ENCODE measurements at regions not wholly inside any gene's neighbourhood (a gene's known extent, or its start where the extent isn't known, plus 50 kb on each side); places are given as distances from the start of the nearest gene placed in this dataset.

GRCh38 chr7:41612386-41612785 is 90.5 kb downstream of the INHBA start:
- Histone ChIP-seq H2BK120ac (replicated peaks; ENCODE audit: low read depth, low read length) (no peak overlapping the region), H2BK12ac (ENCODE audit: low read depth, low read length) (no peak overlapping the region), H3K4ac (replicated peaks; ENCODE audit: insufficient read length, low read depth, low read length) (no peak overlapping the region), H3K9ac (replicated peaks in 1 of 4; ENCODE audit: extremely low read depth in 1 of 4, low read depth in 3 of 4, low read length in 3 of 4) (no peak overlapping the region), H3K9me3 (ENCODE audit: insufficient read depth in 2 of 2, low read depth in 1 of 2, low read length in 1 of 2) (no peaks in the 10 kb centered on the region), H2BK15ac (ENCODE audit: low read length) (no peak overlapping the region), H3K23ac (ENCODE audit: insufficient read length) (no peak overlapping the region), H3K27ac (ENCODE audit: low read depth, low read length) (no peak overlapping the region), H2BK5ac (ENCODE audit: low read depth, low read length) (no peak overlapping the region), H3K36me3 (ENCODE audit: control insufficient read depth in 2 of 4, insufficient read depth in 4 of 4, low read length in 3 of 4) (no peaks in the 10 kb centered on the region), H3K4me3 (ENCODE audit: extremely low read depth in 1 of 4, insufficient read depth in 2 of 4, low read depth in 3 of 4, low read length in 4 of 4) (no peak overlapping the region), H3K18ac (ENCODE audit: extremely low read depth, low read length) (no peak overlapping the region), H4K91ac (replicated peaks; ENCODE audit: insufficient read length, low read length) (no peak overlapping the region), H2AK5ac (ENCODE audit: low read depth, low read length) (no peak overlapping the region), H4K8ac (ENCODE audit: extremely low read depth, insufficient read depth, low read length) (no peak overlapping the region), H3K27me3 (replicated peaks in 1 of 4; ENCODE audit: control insufficient read depth in 3 of 4, extremely low read depth in 1 of 4, insufficient read depth in 3 of 4, low read length in 3 of 4) (no peaks in the 10 kb centered on the region), H3K14ac (ENCODE audit: insufficient read length) (no peak overlapping the region), H3K56ac (replicated peaks; ENCODE audit: insufficient read length, low read depth, low read length) (no peak overlapping the region), H2BK20ac (ENCODE audit: low read length) (no peak overlapping the region), H3K4me1 (replicated peaks in 1 of 4; ENCODE audit: control insufficient read depth in 3 of 4, insufficient read depth in 4 of 4, low read length in 3 of 4) (no peaks in the 10 kb centered on the region), H3K79me1 (ENCODE audit: low read depth, low read length) (no peaks in the 10 kb centered on the region), H2AFZ (ENCODE audit: low read length) (no peak overlapping the region), H4K5ac (ENCODE audit: insufficient read length, low read depth, low read length) (no peak overlapping the region), H3K23me2 (ENCODE audit: low read depth, low read length) (no peaks in the 10 kb centered on the region), H3K4me2 (ENCODE audit: insufficient read depth in 1 of 2, low read depth in 2 of 2, low read length in 2 of 2) (no peak overlapping the region), H3K79me2 (ENCODE audit: control insufficient read depth in 1 of 2, insufficient read depth in 2 of 2, low read length in 2 of 2) (no peaks in the 10 kb centered on the region), H4K20me1 (replicated peaks in 1 of 2; ENCODE audit: control insufficient read depth in 1 of 2, insufficient read depth in 2 of 2, low read length in 2 of 2) (no peaks in the 10 kb centered on the region)
- POLR2A ChIA-PET (ENCODE audit: partially characterized antibody), result no interaction called here
- TF ChIP-seq TEAD4 (IDR thresholded peaks at IDR 0.05; ENCODE audit: low read depth, low read length) (no peak), SIX5 (IDR thresholded peaks at IDR 0.05; ENCODE audit: low read depth, low read length) (no peak), SP1 (IDR thresholded peaks at IDR 0.05; ENCODE audit: low read depth, low read length) (no peak), CEBPB (IDR thresholded peaks at IDR 0.05; ENCODE audit: low read depth, low read length) (no peak), BRCA1 (IDR thresholded peaks at IDR 0.05; ENCODE audit: low read depth, low read length) (no peak)
- no peak for DNase-seq (ENCODE audit: low read depth in 1 of 2, low spot score in 2 of 2)
- CTCF ChIA-PET (ENCODE audit: partially characterized antibody), result interaction anchor here (1.3 kb wide), 2 partner anchors 12 to 84 kb away, joined by 3 read pairs; no protein-coding TSS in a partner anchor
- WGBS, 2 experiments (ENCODE audit: extremely low coverage in 1 of 2, insufficient coverage in 1 of 2, insufficient read length in 1 of 2, insufficient replicate concordance in 2 of 2, low coverage in 1 of 2, low lambda C conversion rate in 2 of 2, missing lambda C conversion rate in 1 of 2), result 95% methylated on average over 4 of the region's 4 CpGs; no CpG with 5 or more reads in 1 of the 2 experiments
- no peak for FAIRE-seq
